ENCODE measurements at regions not wholly inside any gene's neighbourhood (a gene's known extent, or its start where the extent isn't known, plus 50 kb on each side); places are given as distances from the start of the nearest gene placed in this dataset.

DNA sequence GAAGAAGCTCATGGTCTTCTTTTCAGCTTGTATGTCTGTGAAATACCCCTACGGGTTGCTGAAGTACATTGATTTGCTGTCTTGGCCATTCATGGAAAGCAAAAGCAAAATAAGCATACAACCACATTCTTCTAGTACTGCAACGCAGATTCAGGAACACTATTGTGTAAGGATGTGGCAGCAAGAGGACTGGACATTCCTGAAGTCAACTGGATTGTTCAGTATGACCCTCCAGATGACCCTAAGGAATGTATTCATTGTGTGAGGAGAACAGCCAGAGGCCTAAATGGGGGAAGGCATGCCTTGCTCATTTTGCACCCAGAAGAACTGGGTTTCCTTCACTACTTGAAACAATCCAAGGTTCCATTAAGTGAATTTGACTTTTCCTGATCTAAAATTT, 133.4 kb upstream of the ANKRD1 start:
- H3K27ac ChIP-seq: no peak overlapping the region
- peaks cover 4% of the 10 kb centered on the region for H3K4me1 ChIP-seq (ENCODE audit: insufficient read depth)
- no peaks in the 10 kb centered on the region for H3K9me3 ChIP-seq
- no peak for DNase-seq
- no peak overlapping the region for H3K4me3 ChIP-seq
- H3K27me3 ChIP-seq: no peaks in the 10 kb centered on the region
- 68 to 92% (median 91%) methylated on average over 2 of the region's 2 CpGs for WGBS, 3 donors
- H3K36me3 ChIP-seq: no peaks in the 10 kb centered on the region
- no peak for TF ChIP-seq POLR2A (IDR thresholded peaks at IDR 0.05)
- TF ChIP-seq EP300 (IDR thresholded peaks at IDR 0.05): no peak
- TF ChIP-seq, protein P1, sequence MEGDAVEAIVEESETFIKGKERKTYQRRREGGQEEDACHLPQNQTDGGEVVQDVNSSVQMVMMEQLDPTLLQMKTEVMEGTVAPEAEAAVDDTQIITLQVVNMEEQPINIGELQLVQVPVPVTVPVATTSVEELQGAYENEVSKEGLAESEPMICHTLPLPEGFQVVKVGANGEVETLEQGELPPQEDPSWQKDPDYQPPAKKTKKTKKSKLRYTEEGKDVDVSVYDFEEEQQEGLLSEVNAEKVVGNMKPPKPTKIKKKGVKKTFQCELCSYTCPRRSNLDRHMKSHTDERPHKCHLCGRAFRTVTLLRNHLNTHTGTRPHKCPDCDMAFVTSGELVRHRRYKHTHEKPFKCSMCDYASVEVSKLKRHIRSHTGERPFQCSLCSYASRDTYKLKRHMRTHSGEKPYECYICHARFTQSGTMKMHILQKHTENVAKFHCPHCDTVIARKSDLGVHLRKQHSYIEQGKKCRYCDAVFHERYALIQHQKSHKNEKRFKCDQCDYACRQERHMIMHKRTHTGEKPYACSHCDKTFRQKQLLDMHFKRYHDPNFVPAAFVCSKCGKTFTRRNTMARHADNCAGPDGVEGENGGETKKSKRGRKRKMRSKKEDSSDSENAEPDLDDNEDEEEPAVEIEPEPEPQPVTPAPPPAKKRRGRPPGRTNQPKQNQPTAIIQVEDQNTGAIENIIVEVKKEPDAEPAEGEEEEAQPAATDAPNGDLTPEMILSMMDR (IDR thresholded peaks at IDR 0.05): no peak
- intact Hi-C loops (cut with DNase I): loop anchor here in 1 of 4 donors (10.0 kb wide), 1 partner anchor 110 kb away; no protein-coding TSS in a partner anchor

DNA sequence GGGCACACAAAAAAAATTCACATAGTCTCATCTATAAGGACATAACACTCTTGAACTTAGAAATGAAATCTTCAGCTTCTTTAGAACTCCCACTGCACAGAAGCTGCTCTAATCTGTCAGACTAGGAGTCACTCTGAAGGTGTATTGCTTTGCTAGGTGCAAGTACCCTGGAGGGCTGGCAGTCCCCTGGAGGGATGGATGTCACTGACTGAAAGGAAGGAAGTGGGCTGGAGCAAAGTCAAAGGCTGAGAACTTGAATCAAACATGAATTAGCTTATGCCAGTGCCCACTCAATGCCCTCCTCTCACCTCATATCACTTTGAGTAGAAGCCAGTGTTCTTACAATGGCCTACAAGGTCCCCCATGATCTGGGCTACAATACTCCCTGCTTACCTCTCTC, 140.3 kb upstream of the ANKRD1 start:
- Histone ChIP-seq H3K36me3 (no peaks in the 10 kb centered on the region), H3K27me3 (no peaks in the 10 kb centered on the region), H3K4me3 (no peak overlapping the region), H3K4me1 (ENCODE audit: insufficient read depth) (no peaks in the 10 kb centered on the region), H3K9me3 (no peaks in the 10 kb centered on the region), H3K27ac (no peak overlapping the region)
- DNase-seq: no peak
- TF ChIP-seq POLR2A (IDR thresholded peaks at IDR 0.05): no peak
- no peak for TF ChIP-seq EP300 (IDR thresholded peaks at IDR 0.05)
- intact Hi-C loops (cut with DNase I): no loop called here

DNA sequence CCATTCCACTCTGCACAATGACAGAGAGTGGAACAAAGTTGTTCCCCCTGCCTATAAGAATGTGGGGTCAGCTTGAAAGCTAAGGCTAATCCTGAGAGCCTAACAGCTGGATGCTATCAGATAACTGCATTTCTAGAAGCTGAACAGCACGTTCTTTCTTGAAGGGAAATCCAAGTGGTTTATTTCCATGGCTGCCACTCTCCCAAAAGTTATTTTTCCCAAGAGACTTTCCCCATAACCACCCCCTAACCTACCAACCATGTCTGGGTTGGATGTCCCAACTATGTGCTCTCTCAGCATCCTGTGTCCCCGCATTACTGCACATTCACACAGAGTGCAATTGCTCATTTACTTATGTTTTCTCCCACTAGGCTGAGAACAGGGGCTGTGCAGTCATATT, 140.7 kb upstream of the ANKRD1 start:
- H3K27me3 ChIP-seq: no peaks in the 10 kb centered on the region
- H3K4me3 ChIP-seq: no peak overlapping the region
- no peaks in the 10 kb centered on the region for H3K9me3 ChIP-seq
- 26 to 35% (median 27%) methylated on average over 2 of the region's 2 CpGs for WGBS, 3 donors
- H3K4me1 ChIP-seq (ENCODE audit: insufficient read depth): no peaks in the 10 kb centered on the region
- intact Hi-C loops (cut with DNase I): no loop called here
- no peaks in the 10 kb centered on the region for H3K36me3 ChIP-seq
- TF ChIP-seq, protein P1 (IDR thresholded peaks at IDR 0.05): no peak
- TF ChIP-seq EP300 (IDR thresholded peaks at IDR 0.05) (no peak), POLR2A (IDR thresholded peaks at IDR 0.05) (no peak)
- DNase-seq: no peak
- no peak overlapping the region for H3K27ac ChIP-seq

DNA sequence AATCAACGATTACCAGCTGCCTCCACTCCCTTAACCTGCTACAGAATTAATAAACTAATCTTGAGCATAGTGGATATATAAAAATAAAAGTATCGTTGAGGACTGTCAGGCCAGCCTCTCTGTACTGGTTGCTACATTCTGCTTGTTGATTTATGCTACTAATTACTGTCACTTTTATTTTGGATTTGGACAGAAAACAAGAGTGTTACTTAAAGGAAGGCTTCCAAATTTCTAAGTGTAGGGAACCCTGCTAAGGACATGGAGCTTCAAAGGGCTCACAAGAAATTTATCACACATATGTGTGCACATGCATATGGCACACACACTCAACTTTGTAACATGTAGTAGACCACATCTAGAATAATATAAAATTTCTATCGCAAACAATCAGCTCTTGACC, 141.2 kb upstream of the ANKRD1 start:
- H3K27ac ChIP-seq: no peak overlapping the region
- H3K4me1 ChIP-seq (ENCODE audit: insufficient read depth): no peaks in the 10 kb centered on the region
- no peaks in the 10 kb centered on the region for H3K36me3 ChIP-seq
- WGBS, 3 donors: 57 to 58% (median 57%) methylated on average over 3 of the region's 3 CpGs
- H3K4me3 ChIP-seq: no peak overlapping the region
- H3K27me3 ChIP-seq: no peaks in the 10 kb centered on the region
- no peak for TF ChIP-seq POLR2A (IDR thresholded peaks at IDR 0.05)
- TF ChIP-seq, protein P1 (IDR thresholded peaks at IDR 0.05): no peak
- TF ChIP-seq EP300 (IDR thresholded peaks at IDR 0.05): no peak
- intact Hi-C loops (cut with DNase I): no loop called here
- DNase-seq: no peak
- H3K9me3 ChIP-seq: no peaks in the 10 kb centered on the region

DNA sequence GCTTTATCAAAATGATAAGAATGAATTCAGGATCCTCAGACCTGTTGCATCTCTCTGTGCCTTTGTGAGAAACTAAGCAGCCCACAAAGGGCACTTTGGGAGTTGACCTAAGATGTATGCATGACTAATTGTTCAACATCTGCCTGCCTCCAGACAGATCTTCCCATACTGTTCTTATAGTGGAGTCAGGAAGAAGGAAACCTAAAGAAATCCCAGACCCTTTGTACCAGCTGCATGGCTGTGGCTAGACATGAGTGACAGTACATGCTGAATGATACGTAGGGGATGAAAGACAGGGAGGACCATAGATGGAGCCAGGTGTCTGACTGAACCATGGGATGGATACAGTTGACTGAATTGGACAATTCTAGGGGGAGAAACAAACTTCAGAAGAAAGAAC, 148.7 kb upstream of the PCGF5 start:
- Histone ChIP-seq H3K9me3 (no peaks in the 10 kb centered on the region), H3K27me3 (no peaks in the 10 kb centered on the region), H3K4me3 (no peak overlapping the region), H3K27ac (no peak overlapping the region), H3K36me3 (no peaks in the 10 kb centered on the region), H3K4me1 (ENCODE audit: insufficient read depth) (no peaks in the 10 kb centered on the region)
- intact Hi-C loops (cut with DNase I): no loop called here
- DNase-seq: no peak
- 38 to 97% (median 87%) methylated on average over 1 of the region's 1 CpG for WGBS, 3 donors
- TF ChIP-seq EP300 (IDR thresholded peaks at IDR 0.05) (no peak), POLR2A (IDR thresholded peaks at IDR 0.05) (no peak)
- TF ChIP-seq, protein P1 (IDR thresholded peaks at IDR 0.05): no peak

Measured in ovary (tissue), 7 donors.